NT2/D1 (cell line): ENCODE measurements at regions not wholly inside any gene's neighbourhood (a gene's known extent, or its start where the extent isn't known, plus 50 kb on each side); places are given as distances from the start of the nearest gene placed in this dataset.

Experiments
- YY1 ChIP-seq: IDR thresholded peaks from 2 replicates; pipeline ENCODE4 v1.6.1; 2011; ENCODE audit not compliant: insufficient read length, insufficient read depth
- ZNF274 ChIP-seq: IDR thresholded peaks from 2 replicates; pipeline ENCODE4 v1.6.1; 2011; ENCODE audit warnings: mild to moderate bottlenecking, low read depth, low read length

DNA sequence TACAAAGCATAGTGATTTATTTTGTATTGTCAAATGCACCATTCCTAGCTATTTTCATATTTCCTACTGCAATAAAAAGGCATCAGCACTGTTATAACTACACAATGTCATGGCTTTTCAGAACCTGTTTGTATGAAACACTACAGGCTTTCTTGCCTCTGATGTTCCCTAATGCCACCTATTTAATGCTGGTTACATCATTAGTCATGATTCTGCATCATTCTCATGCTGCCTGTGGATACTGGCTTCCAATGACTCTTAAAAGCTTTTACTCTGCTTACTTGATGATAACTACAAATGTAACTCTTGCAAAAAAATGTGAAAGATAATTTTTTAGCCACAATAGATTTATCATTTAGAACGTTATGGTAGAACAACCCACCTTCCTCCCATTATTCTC, 529.4 kb downstream of the HTR7 start:
- TF ChIP-seq YY1 (no peak), ZNF274 (no peak)
